ENCODE measurements at regions not wholly inside any gene's neighbourhood (a gene's known extent, or its start where the extent isn't known, plus 50 kb on each side); places are given as distances from the start of the nearest gene placed in this dataset.

- Mint-ChIP-seq H3K9me3 (no peaks in the 10 kb centered on the region), H3K36me3 (no peaks in the 10 kb centered on the region), H3K4me1 (no peaks in the 10 kb centered on the region), H3K27ac (no peak overlapping the region), H3K4me3 (no peak overlapping the region)
- no peak for DNase-seq (ENCODE audit: low spot score in 2 of 2)
- ATAC-seq = no peak
Measured at GRCh38 chr22:27298332-27298731, 503.2 kb downstream of the MN1 start.

GRCh38 chr22:27298742-27299141, 502.8 kb downstream of the MN1 start:
- H3K9me3 Mint-ChIP-seq = peaks cover 3% of the 10 kb centered on the region
- H3K27ac Mint-ChIP-seq = no peak overlapping the region
- no peak for DNase-seq (ENCODE audit: low spot score in 2 of 2)
- H3K4me3 Mint-ChIP-seq = no peak overlapping the region
- ATAC-seq = no peak
- no peaks in the 10 kb centered on the region for H3K4me1 Mint-ChIP-seq
- H3K36me3 Mint-ChIP-seq = no peaks in the 10 kb centered on the region

- no peak overlapping the region for H3K4me3 Mint-ChIP-seq
- H3K36me3 Mint-ChIP-seq = no peaks in the 10 kb centered on the region
- no peaks in the 10 kb centered on the region for H3K4me1 Mint-ChIP-seq
- DNase-seq (ENCODE audit: low spot score in 2 of 2) (no peak), ATAC-seq (no peak)
- H3K27ac Mint-ChIP-seq = no peak overlapping the region
- peaks cover 3% of the 10 kb centered on the region for H3K9me3 Mint-ChIP-seq
Measured at GRCh38 chr22:27299181-27300085, 502.1 kb downstream of the MN1 start.

- no peak overlapping the region for H3K4me3 Mint-ChIP-seq
- H3K36me3 Mint-ChIP-seq = no peaks in the 10 kb centered on the region
- no peaks in the 10 kb centered on the region for H3K4me1 Mint-ChIP-seq
- H3K27ac Mint-ChIP-seq = no peak overlapping the region
- no peak for DNase-seq (ENCODE audit: low spot score in 2 of 2)
- peaks cover 3% of the 10 kb centered on the region for H3K9me3 Mint-ChIP-seq
- no peak for ATAC-seq
Measured at GRCh38 chr22:27300536-27301285, 500.8 kb downstream of the MN1 start.

GRCh38 chr22:27302501-27302900, 499.1 kb downstream of the MN1 start:
- H3K9me3 Mint-ChIP-seq = peaks cover 3% of the 10 kb centered on the region
- no peaks in the 10 kb centered on the region for H3K4me1 Mint-ChIP-seq
- H3K27ac Mint-ChIP-seq = no peak overlapping the region
- DNase-seq (ENCODE audit: low spot score in 2 of 2) (no peak), ATAC-seq (no peak)
- no peak overlapping the region for H3K4me3 Mint-ChIP-seq
- no peaks in the 10 kb centered on the region for H3K36me3 Mint-ChIP-seq

GRCh38 chr22:27303718-27304117, 497.8 kb downstream of the MN1 start:
- H3K4me1 Mint-ChIP-seq = no peaks in the 10 kb centered on the region
- peaks cover 4% of the 10 kb centered on the region for H3K9me3 Mint-ChIP-seq
- H3K4me3 Mint-ChIP-seq = no peak overlapping the region

GRCh38 chr22:27306771-27307170, 494.8 kb downstream of the MN1 start:
- no peak overlapping the region for H3K4me3 Mint-ChIP-seq
- H3K9me3 Mint-ChIP-seq = peaks cover 6% of the 10 kb centered on the region
- DNase-seq (ENCODE audit: low spot score in 2 of 2) (no peak), ATAC-seq (no peak)
- no peaks in the 10 kb centered on the region for H3K4me1 Mint-ChIP-seq
- no peaks in the 10 kb centered on the region for H3K36me3 Mint-ChIP-seq
- H3K27ac Mint-ChIP-seq = no peak overlapping the region

More at GRCh38 chr22:27303718-27304117, 497.8 kb downstream of the MN1 start:
- DNase-seq (ENCODE audit: low spot score in 2 of 2) (no peak), ATAC-seq (no peak)
- Mint-ChIP-seq H3K36me3 (no peaks in the 10 kb centered on the region), H3K27ac (no peak overlapping the region)

GRCh38 chr22:27307545-27308247, 493.9 kb downstream of the MN1 start:
- ATAC-seq (no peak), DNase-seq (ENCODE audit: low spot score in 2 of 2) (no peak)
- no peaks in the 10 kb centered on the region for H3K4me1 Mint-ChIP-seq
- peaks cover 6% of the 10 kb centered on the region for H3K9me3 Mint-ChIP-seq
- H3K36me3 Mint-ChIP-seq = no peaks in the 10 kb centered on the region
- no peak overlapping the region for H3K4me3 Mint-ChIP-seq
- no peak overlapping the region for H3K27ac Mint-ChIP-seq

GRCh38 chr22:27308513-27308912, 493.0 kb downstream of the MN1 start:
- H3K9me3 Mint-ChIP-seq = peaks cover 6% of the 10 kb centered on the region
- no peak overlapping the region for H3K27ac Mint-ChIP-seq
- no peak overlapping the region for H3K4me3 Mint-ChIP-seq
- H3K4me1 Mint-ChIP-seq = no peaks in the 10 kb centered on the region
- ATAC-seq (no peak), DNase-seq (ENCODE audit: low spot score in 2 of 2) (no peak)
- H3K36me3 Mint-ChIP-seq = no peaks in the 10 kb centered on the region

- Mint-ChIP-seq H3K4me1 (no peaks in the 10 kb centered on the region), H3K4me3 (no peak overlapping the region), H3K36me3 (no peaks in the 10 kb centered on the region), H3K9me3 (peaks cover 3% of the 10 kb centered on the region), H3K27ac (no peak overlapping the region)
- DNase-seq (ENCODE audit: low spot score in 2 of 2) = no peak
- ATAC-seq = no peak
Measured at GRCh38 chr22:27309697-27310096, 491.9 kb downstream of the MN1 start.

GRCh38 chr22:27310966-27311697, 490.4 kb downstream of the MN1 start:
- no peak for ATAC-seq
- Mint-ChIP-seq H3K27ac (no peak overlapping the region), H3K36me3 (no peaks in the 10 kb centered on the region), H3K4me1 (no peaks in the 10 kb centered on the region), H3K9me3 (peaks cover 3% of the 10 kb centered on the region), H3K4me3 (no peak overlapping the region)
- no peak for DNase-seq (ENCODE audit: low spot score in 2 of 2)

GRCh38 chr22:27311698-27312550, 489.6 kb downstream of the MN1 start:
- ATAC-seq (no peak), DNase-seq (ENCODE audit: low spot score in 2 of 2) (no peak)
- Mint-ChIP-seq H3K27ac (no peak overlapping the region), H3K4me3 (no peak overlapping the region), H3K9me3 (peaks cover 3% of the 10 kb centered on the region), H3K36me3 (no peaks in the 10 kb centered on the region), H3K4me1 (no peaks in the 10 kb centered on the region)

GRCh38 chr22:27312565-27312964, 489.0 kb downstream of the MN1 start:
- no peaks in the 10 kb centered on the region for H3K4me1 Mint-ChIP-seq
- ATAC-seq = no peak

More at GRCh38 chr22:27312565-27312964, 489.0 kb downstream of the MN1 start:
- Mint-ChIP-seq H3K4me3 (no peak overlapping the region), H3K36me3 (no peaks in the 10 kb centered on the region), H3K9me3 (peaks cover 3% of the 10 kb centered on the region), H3K27ac (no peak overlapping the region)
- DNase-seq (ENCODE audit: low spot score in 2 of 2) = no peak
